Epithelial cell of proximal tubule (primary cell): ENCODE measurements at regions not wholly inside any gene's neighbourhood (a gene's known extent, or its start where the extent isn't known, plus 50 kb on each side); places are given as distances from the start of the nearest gene placed in this dataset.

Experiments
- DNase-seq: peaks from one replicate; pipeline ENCODE4 v3.0.0-alpha.2; 2011; ENCODE audit warnings: low read depth
- H3K4me3 ChIP-seq: 2 replicates; pipeline ENCODE4 v1.5.1; 2011; ENCODE audit warnings: low read depth, mild to moderate bottlenecking, low read length
- TF ChIP-seq, protein P1 (sequence below): conservative IDR thresholded peaks from 2 replicates; pipeline ENCODE4 v1.5.1; 2012; ENCODE audit warnings: low read depth, mild to moderate bottlenecking, low read length

DNA sequence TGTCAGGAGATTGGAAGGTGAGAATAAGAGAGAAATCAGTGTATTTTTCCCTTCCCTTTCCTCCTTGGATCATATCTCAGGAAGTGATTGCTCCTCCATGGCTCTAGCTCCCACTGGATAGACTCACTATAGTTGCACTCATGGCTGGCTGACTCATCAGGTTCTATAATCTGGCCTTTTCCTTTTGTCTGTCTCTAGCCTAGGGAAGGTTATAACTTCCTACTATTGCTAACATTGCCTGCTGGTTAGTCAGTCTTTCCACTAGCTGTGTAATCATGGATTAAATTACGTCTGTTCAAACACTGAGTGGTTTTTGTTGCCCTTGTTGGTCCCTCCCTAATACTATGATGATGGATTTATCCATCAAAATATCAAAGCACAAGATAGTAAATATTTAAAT, 195.5 kb upstream of the VEGFC start:
- DNase-seq, result peak; percentile 76
- H3K4me3 ChIP-seq, result no peak overlapping the region
- TF ChIP-seq, protein P1, sequence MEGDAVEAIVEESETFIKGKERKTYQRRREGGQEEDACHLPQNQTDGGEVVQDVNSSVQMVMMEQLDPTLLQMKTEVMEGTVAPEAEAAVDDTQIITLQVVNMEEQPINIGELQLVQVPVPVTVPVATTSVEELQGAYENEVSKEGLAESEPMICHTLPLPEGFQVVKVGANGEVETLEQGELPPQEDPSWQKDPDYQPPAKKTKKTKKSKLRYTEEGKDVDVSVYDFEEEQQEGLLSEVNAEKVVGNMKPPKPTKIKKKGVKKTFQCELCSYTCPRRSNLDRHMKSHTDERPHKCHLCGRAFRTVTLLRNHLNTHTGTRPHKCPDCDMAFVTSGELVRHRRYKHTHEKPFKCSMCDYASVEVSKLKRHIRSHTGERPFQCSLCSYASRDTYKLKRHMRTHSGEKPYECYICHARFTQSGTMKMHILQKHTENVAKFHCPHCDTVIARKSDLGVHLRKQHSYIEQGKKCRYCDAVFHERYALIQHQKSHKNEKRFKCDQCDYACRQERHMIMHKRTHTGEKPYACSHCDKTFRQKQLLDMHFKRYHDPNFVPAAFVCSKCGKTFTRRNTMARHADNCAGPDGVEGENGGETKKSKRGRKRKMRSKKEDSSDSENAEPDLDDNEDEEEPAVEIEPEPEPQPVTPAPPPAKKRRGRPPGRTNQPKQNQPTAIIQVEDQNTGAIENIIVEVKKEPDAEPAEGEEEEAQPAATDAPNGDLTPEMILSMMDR, result no peak

DNA sequence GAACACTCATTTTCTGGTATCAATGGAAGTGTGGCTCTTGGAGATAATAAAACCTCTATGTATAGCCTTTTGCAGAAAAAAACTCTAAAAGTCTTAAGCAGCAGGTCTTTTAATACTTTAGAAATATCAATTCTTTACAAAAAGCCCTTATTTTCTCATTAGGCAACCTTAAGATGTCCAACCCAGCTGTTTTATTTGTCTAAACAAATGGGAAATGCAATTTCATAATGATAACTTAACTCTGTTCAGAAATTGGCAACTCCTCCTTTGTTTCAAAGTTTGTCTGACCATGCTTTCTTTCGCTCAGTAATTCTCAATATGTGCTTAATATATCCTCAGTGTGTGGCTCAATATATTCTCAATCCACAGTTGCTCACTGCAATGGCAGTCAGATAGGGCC, 196.5 kb upstream of the VEGFC start:
- DNase-seq, result no peak
- TF ChIP-seq, protein P1, result no peak
- no peak overlapping the region for H3K4me3 ChIP-seq

GRCh38 chr4:176999935-177000543, 207.3 kb upstream of the VEGFC start:
- no peak for DNase-seq
- TF ChIP-seq, protein P1, result no peak
- no peak overlapping the region for H3K4me3 ChIP-seq

- TF ChIP-seq, protein P1, result no peak
- DNase-seq, result no peak
- H3K4me3 ChIP-seq, result no peak overlapping the region
Measured at GRCh38 chr4:177001271-177002175, 208.8 kb upstream of the VEGFC start.

- no peak for DNase-seq
- H3K4me3 ChIP-seq, result no peak overlapping the region
Measured at GRCh38 chr4:177005674-177006230, 213.0 kb upstream of the VEGFC start.

GRCh38 chr4:177006331-177006730, 213.6 kb upstream of the VEGFC start:
- no peak for DNase-seq
- no peak overlapping the region for H3K4me3 ChIP-seq
- TF ChIP-seq, protein P1, result no peak

More at GRCh38 chr4:177005674-177006230, 213.0 kb upstream of the VEGFC start:
- TF ChIP-seq, protein P1, result no peak
